Bronchial epithelial cell (primary cell): ENCODE measurements at regions not wholly inside any gene's neighbourhood (a gene's known extent, or its start where the extent isn't known, plus 50 kb on each side); places are given as distances from the start of the nearest gene placed in this dataset.

Experiments used
- DNase-seq: peaks from one replicate; pipeline ENCODE4 v3.0.0-alpha.2; 2010; ENCODE audit warnings: low read depth
- FAIRE-seq: peaks from 2 replicates; lab custom pipeline; 2011; peaks lifted over from hg19 to GRCh38; lab: Jason Lieb, UNC
- H3K27me3 ChIP-seq: 2 replicates; pipeline ENCODE4 v1.5.1; 2011; ENCODE audit warnings: low read length; ENCODE audit not compliant: control insufficient read depth, insufficient read depth
- H3K36me3 ChIP-seq: 2 replicates; pipeline ENCODE4 v1.5.1; 2011; ENCODE audit warnings: low read length; ENCODE audit not compliant: control insufficient read depth, insufficient read depth
- H3K4me3 ChIP-seq: 2 replicates; pipeline ENCODE4 v1.5.1; 2011; ENCODE audit warnings: mild to moderate bottlenecking, low read depth, low read length, control low read depth
- CTCF ChIP-seq: IDR thresholded peaks from 2 replicates; pipeline ENCODE4 v1.5.1; 2011; ENCODE audit warnings: mild to moderate bottlenecking, moderate library complexity, low read length, control low read depth, inconsistent platforms; ENCODE audit not compliant: insufficient read depth, severe bottlenecking

DNA sequence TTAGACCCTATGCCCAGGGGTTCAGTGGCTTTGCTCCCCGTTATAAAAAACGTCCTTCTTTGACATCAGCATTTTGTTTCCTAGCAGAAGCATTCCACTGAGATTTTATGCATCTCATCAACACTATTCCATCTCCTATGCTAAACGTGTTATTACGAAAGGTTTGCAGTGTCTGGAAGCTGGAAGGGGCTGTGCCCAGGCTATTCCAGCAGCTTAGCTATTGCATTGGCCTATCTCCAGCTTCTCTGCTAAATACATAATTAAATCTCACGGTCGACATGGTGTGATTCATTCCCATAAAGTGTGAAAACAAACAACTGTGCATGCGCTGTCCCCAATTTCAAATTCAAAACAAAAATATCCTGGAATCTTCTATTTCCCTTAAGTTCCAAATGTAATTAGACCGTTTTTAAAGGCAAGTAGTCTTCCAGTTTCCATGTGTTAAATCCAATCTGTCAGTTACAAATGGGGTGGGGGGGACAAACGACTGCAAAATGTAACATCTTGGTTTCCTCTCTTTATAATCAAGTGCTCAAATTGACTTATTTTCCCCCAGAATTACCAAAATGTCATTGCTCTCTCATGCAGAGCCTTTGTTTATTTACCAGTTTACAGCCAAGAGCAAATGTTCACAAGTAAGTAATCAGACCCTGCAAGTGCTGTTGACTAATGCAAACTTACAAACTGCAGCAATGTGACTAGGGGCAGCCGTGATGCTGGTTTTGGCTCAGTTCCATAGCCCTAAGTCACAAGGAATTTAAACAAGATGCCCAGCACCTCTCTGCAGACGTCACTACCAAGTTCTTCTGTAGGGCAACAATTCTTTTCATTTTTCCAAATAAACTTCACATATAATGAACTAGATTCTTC is 212.3 kb upstream of the RORB start:
- Histone ChIP-seq H3K27me3 (no peaks in the 10 kb centered on the region), H3K36me3 (no peaks in the 10 kb centered on the region), H3K4me3 (no peak overlapping the region)
- TF ChIP-seq CTCF, result no peak
- no peak for FAIRE-seq
- peak; percentile 39 for DNase-seq

DNA sequence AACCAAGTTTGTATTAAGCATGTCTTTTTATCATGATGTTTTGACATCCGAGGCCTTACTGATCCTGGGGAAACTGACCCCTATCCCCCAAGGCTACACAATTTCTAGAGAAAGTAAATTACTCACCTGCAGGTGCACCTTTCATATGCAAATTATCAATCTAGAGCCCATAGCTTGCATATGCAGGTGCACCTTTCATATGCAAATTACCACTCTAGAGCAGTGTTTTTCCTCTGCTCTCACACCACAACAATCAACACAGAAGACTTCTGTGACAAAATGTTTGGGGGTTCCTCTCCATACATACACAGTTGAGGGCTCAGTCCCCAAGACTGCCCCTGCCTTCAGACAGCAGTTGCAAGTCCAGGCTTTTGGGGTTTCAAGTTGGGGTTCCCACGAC is 203.7 kb upstream of the RORB start:
- no peak overlapping the region for H3K4me3 ChIP-seq
- no peak for FAIRE-seq
- H3K36me3 ChIP-seq, result no peaks in the 10 kb centered on the region
- DNase-seq, result no peak
- no peak for TF ChIP-seq CTCF
- no peaks in the 10 kb centered on the region for H3K27me3 ChIP-seq

- Histone ChIP-seq H3K4me3 (no peak overlapping the region), H3K27me3 (no peaks in the 10 kb centered on the region), H3K36me3 (no peaks in the 10 kb centered on the region)
- FAIRE-seq (no peak), DNase-seq (no peak)
- TF ChIP-seq CTCF, result no peak
Observed at GRCh38 chr9:74303945-74304344, 193.2 kb upstream of the RORB start.

GRCh38 chr9:74304598-74304997 is 192.5 kb upstream of the RORB start:
- Histone ChIP-seq H3K4me3 (no peak overlapping the region), H3K36me3 (no peaks in the 10 kb centered on the region), H3K27me3 (no peaks in the 10 kb centered on the region)
- TF ChIP-seq CTCF, result no peak
- no peak for FAIRE-seq
- DNase-seq, result no peak

- no peak for FAIRE-seq
- no peaks in the 10 kb centered on the region for H3K36me3 ChIP-seq
- TF ChIP-seq CTCF, result no peak
- H3K4me3 ChIP-seq, result no peak overlapping the region
- H3K27me3 ChIP-seq, result no peaks in the 10 kb centered on the region
- peak; percentile 4 for DNase-seq
Observed at GRCh38 chr9:74309654-74310053, 187.5 kb upstream of the RORB start.

DNA sequence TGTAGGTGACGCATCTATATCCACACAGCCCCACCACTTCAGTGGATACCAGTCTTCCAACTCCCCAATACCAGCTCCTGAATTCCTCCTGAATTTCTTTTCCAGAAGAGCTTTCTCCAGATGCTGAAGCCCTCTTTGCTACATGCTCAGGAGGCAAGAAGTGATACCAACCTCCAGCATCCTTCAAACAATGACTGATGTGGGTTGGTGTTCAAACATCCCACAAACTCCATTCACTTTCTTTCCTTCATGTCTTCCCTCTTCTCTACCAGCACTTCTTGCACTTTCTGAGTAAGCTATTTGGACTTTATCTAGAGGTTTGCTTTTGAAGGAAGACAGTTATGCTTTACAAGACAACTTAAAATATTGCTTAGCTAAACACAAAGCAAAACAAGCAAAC is 179.9 kb upstream of the RORB start:
- Histone ChIP-seq H3K36me3 (no peaks in the 10 kb centered on the region), H3K4me3 (no peak overlapping the region), H3K27me3 (no peaks in the 10 kb centered on the region)
- FAIRE-seq, result no peak
- DNase-seq, result no peak
- no peak for TF ChIP-seq CTCF
